Kidney glomerular epithelial cell (primary cell): ENCODE measurements at regions not wholly inside any gene's neighbourhood (a gene's known extent, or its start where the extent isn't known, plus 50 kb on each side); places are given as distances from the start of the nearest gene placed in this dataset.
"Not testable (repeated sequence)": the region's sequence is repeated elsewhere in the genome, so short reads cannot be mapped to it uniquely, and the experiment has no call there.

Experiments
- DNase-seq: peaks from one replicate; lab custom pipeline; 2025; lab: John Stamatoyannopoulos, UW

- no peak for DNase-seq
These were observed 271.4 kb upstream of the GRM3 start for GRCh38 chr7:86372262-86372661.

- DNase-seq = no peak
These were observed 276.8 kb upstream of the GRM3 start for GRCh38 chr7:86366946-86367345.

GRCh38 chr7:86340407-86340806 lies 303.3 kb upstream of the GRM3 start:
- not testable (repeated sequence) for DNase-seq

DNA sequence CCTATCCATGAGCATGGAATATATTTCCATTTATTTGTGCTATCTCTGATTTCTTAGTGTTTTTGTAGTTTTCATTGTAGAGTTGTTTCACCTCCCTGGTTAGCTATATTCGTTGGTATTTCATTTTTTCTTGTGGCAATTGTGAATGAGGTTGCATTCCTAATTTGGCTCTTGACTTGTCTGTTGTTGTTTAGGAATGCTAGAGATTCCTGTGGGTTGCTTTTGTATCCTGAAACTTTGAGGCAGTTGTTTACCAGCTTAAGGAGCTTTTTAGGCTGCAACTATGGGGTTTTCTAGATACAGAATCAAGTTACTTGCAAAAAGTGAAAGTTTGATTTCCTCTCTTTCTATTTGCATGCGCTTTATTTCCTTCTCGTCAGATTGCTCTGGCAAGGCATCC lies 304.7 kb upstream of the GRM3 start:
- no peak for DNase-seq

GRCh38 chr7:86328801-86329433 lies 314.8 kb upstream of the GRM3 start:
- no peak for DNase-seq

GRCh38 chr7:86326847-86327246 lies 316.9 kb upstream of the GRM3 start:
- no peak for DNase-seq

- no peak for DNase-seq
These were observed 322.8 kb upstream of the GRM3 start for GRCh38 chr7:86320889-86321288.

- DNase-seq = no peak
These were observed 323.4 kb upstream of the GRM3 start for GRCh38 chr7:86320341-86320740.

- DNase-seq = no peak
These were observed 329.9 kb upstream of the GRM3 start for GRCh38 chr7:86313842-86314241.

- no peak for DNase-seq
These were observed 342.4 kb upstream of the GRM3 start for GRCh38 chr7:86301301-86301700.

DNA sequence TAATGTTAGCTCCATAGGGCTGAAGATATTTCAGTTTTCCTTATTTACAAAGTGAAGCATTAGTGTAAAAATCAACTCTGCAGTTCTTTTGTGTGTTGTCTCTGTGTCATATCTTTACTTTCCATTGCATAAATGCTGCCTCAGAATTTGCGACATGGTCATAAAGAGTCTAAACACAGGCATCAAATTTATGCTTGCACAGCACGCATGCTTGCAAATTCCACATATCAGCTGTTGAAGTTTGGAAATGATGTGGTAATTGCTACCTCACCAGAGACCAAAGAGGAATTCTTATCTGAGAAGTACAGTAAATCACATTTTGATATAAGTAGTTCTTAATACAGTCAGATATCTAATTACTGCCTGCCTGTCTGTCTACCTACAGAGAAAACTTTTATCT lies 348.2 kb upstream of the GRM3 start:
- DNase-seq = no peak

DNA sequence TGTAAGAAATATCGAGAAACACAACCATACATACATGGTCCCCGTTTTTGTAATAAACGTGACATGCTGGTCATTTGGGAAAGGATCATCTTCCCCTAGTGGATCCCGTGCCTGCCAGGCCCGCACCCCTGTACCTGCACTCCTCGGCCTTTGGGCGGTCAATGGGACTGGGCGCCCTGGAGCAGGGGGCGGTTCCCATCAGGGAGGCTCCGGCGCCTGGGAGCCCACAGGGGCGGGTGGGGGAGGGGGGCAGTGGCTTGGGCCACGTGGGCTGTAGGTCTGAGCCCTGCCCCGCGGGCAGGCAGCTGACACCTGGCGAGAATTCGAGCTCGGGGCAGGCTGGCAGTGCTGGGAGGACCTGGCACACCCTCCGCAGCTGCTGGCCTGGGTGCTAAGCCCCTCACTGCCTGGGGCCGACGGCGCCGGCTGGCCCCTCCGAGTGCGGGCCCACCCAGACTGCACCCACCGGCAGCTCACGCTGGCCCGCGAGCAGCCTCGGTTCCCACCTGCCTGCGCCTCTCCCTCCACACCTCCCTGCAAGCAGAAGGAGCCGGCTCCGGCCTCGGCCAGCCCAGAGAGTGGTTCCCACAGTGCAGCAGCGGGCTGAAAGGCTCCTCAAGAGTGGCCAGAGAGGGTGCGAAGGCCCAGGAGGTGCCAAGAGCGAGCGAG lies 361.6 kb upstream of the GRM3 start:
- no peak for DNase-seq

GRCh38 chr7:86280150-86280549 lies 363.6 kb upstream of the GRM3 start:
- DNase-seq = no peak

- DNase-seq = no peak
These were observed 380.9 kb upstream of the GRM3 start for GRCh38 chr7:86262781-86263180.

GRCh38 chr7:86257894-86258293 lies 385.8 kb upstream of the GRM3 start:
- DNase-seq = no peak

DNA sequence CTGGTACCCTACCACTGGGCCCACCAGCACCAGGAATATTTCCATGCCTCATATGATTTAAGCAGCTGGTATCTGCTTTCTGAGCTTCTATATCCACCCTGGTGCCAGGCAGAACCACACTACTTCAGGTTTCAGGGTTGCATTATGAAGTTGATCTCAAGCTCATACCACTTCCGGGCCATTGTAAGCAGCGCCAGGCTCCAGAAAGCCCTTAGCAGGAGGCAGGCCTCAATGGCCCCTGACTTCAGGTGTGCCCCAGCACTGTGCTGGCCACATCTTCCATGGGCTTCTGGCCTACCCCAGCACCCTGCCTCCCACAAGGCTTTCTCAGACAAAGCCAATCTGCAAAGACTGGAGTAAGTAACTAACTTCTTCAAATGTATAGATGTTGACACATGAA lies 391.3 kb upstream of the GRM3 start:
- DNase-seq = no peak

DNA sequence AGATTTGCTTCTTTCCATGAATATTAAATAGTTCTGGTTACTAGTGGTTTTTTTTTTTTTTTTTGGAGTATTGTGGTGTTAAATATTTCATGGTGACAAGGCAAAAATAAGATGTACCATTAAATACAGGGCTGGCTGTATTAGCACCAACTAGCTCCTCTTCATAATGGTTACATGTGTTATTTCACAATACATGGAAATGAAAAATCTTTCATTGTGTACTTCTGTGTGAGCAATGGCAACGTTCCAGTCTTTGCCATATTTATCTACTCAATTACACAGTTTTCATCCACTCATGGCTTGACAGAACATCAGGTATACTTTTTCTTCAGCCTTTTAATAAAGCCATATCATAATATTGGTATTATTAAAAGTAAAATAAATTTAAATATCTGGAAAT lies 394.7 kb upstream of the GRM3 start:
- no peak for DNase-seq

GRCh38 chr7:86243171-86243570 lies 400.5 kb upstream of the GRM3 start:
- no peak for DNase-seq

GRCh38 chr7:86226191-86226590 lies 417.5 kb upstream of the GRM3 start:
- DNase-seq = no peak

- no peak for DNase-seq
These were observed 420.9 kb upstream of the GRM3 start for GRCh38 chr7:86222806-86223205.

DNA sequence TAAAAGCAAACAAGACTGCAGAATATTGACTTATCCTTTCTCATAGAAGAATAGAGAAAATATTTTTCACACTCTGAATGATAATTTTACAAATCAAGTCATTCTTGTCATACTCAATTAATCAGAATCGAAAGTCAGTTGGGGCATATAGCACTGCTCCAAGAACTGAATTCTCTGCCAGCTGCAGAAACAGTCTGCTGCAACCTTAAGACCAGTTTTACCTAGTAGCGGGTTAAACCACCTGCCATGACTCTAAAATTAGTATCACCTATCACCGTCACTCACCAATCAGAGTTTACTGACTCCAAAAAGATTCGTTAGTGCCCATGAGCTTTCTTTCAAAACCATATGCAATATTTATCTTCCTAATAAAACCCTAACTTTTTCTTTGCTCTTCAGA lies 429.0 kb upstream of the GRM3 start:
- DNase-seq = no peak

DNA sequence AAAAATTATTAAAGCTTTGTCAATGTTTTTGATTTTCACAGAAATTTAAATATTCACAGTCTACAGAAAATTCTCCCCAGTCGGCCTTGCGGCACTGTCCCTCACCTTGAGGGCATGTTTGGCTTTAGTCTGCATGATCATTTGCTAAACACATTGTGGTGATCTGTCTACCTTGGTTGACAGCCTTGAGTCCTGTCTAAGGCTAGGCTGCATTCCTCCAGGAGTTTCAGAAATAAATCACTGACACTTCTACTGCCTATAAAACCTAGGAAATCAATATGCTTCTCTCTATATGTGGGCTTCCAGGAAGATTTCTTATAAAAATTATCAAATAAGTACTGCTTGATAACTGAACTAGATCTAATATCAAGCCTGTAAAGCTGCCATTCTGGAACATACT lies 430.7 kb upstream of the GRM3 start:
- DNase-seq = no peak

GRCh38 chr7:86209036-86209435 lies 434.7 kb upstream of the GRM3 start:
- no peak for DNase-seq

DNA sequence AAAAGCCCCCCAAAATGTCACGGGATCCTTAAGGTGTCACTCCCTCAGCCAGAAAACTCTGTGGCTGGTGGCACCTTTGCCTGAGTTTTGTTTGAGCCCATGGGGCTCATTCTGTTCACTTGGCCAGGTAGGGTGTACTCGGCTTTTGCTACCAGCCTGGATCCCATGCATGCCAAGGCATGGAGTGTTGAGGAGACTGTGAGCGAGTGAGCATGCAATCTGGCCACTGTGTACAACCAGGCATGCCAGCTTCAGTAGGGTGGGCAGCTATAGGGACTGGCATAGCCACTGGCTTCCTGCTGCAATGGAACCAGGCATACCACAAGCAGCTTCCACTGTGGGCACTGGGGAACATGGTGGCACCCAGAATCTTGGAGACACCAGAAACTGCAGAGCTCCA lies 436.0 kb upstream of the GRM3 start:
- no peak for DNase-seq
